ENCODE measurements at regions not wholly inside any gene's neighbourhood (a gene's known extent, or its start where the extent isn't known, plus 50 kb on each side); places are given as distances from the start of the nearest gene placed in this dataset.
"Not testable (repeated sequence)": the region's sequence is repeated elsewhere in the genome, so short reads cannot be mapped to it uniquely, and the experiment has no call there.

- not testable (repeated sequence) for DNase-seq (ENCODE audit: low read depth in 2 of 3, low spot score in 2 of 3)
Observed at GRCh38 chr2:114018464-114018863, 128.6 kb downstream of the ACTR3 start.

GRCh38 chr2:114020668-114021067, 130.8 kb downstream of the ACTR3 start:
- no peak for DNase-seq (ENCODE audit: low read depth in 2 of 3, low spot score in 2 of 3)

GRCh38 chr2:114022360-114023085, 132.6 kb downstream of the ACTR3 start:
- no peak for DNase-seq (ENCODE audit: low read depth in 2 of 3, low spot score in 2 of 3)

- no peak for DNase-seq (ENCODE audit: low read depth in 2 of 3, low spot score in 2 of 3)
Observed at GRCh38 chr2:114024326-114024725, 134.4 kb downstream of the ACTR3 start.

GRCh38 chr2:114025030-114025429, 135.1 kb downstream of the ACTR3 start:
- DNase-seq (ENCODE audit: low read depth in 2 of 3, low spot score in 2 of 3), result no peak

DNA sequence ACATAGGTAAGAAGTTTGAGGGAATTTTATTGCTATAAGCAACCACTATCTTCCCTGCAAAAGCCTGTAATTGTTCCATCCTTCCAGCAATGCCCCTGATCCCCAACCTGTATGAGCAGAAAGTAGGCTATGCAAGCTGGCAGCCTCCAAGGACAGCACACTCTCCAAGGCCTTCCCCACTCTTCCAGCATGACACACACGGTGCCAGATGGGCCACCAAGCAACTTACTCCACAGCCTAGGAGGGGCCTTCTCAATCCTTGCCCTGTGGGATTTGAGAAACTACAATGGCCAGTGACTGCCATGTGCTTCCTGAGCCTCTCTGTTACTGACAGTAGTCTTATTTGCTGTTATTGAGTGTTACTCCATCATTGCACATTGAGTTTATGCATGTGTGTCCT, 137.5 kb downstream of the ACTR3 start:
- no peak for DNase-seq (ENCODE audit: low read depth in 2 of 3, low spot score in 2 of 3)

GRCh38 chr2:114031605-114032505, 142.0 kb downstream of the ACTR3 start:
- DNase-seq (ENCODE audit: low read depth in 2 of 3, low spot score in 2 of 3), result no peak

DNA sequence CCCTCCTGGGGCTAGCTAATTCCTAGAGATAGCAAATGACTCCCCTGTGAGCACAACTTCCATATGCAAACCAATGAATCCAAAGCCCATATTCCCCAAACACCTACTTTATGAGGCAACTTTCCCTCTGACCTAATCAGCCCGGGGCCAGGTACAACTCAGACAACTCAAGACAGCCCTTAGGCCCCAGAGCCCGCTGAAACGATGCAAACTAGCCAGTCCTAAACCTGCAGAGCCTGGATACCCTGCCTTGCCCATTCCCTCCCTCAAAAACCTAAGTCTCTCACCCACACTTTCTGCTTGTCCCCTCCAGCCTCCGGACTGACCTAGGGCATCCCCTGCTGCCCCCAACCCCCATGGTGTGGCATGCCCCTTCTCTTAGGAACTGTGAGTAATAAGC, 142.8 kb downstream of the ACTR3 start:
- no peak for DNase-seq (ENCODE audit: low read depth in 2 of 3, low spot score in 2 of 3)

DNA sequence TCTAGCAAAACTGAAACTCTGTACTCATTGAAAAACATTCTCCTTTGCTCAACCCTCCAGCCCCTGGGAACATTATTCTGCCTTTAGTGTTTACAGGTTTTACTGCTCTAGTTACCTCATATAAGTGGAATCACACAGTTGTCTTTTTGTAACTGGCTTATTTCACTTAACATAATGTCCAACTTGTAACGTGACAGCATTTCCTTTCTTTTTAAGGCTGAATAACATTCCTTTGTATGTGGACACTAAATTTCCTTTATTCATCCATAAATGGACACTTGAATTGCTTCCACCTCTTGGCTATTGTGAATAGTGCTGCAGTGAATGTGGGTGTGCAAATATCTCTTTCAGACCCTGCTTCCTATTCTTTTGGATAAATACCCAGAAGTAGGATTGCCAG, 144.9 kb downstream of the ACTR3 start:
- DNase-seq (ENCODE audit: low read depth in 2 of 3, low spot score in 2 of 3), result no peak

GRCh38 chr2:114038710-114039109, 148.8 kb downstream of the ACTR3 start:
- no peak for DNase-seq (ENCODE audit: low read depth in 2 of 3, low spot score in 2 of 3)

GRCh38 chr2:114039677-114040076, 149.8 kb downstream of the ACTR3 start:
- no peak for DNase-seq (ENCODE audit: low read depth in 2 of 3, low spot score in 2 of 3)

GRCh38 chr2:114040826-114041225, 150.9 kb downstream of the ACTR3 start:
- DNase-seq (ENCODE audit: low read depth in 2 of 3, low spot score in 2 of 3), result no peak

- DNase-seq (ENCODE audit: low read depth in 2 of 3, low spot score in 2 of 3), result no peak
Observed at GRCh38 chr2:114044985-114045384, 155.1 kb downstream of the ACTR3 start.

DNA sequence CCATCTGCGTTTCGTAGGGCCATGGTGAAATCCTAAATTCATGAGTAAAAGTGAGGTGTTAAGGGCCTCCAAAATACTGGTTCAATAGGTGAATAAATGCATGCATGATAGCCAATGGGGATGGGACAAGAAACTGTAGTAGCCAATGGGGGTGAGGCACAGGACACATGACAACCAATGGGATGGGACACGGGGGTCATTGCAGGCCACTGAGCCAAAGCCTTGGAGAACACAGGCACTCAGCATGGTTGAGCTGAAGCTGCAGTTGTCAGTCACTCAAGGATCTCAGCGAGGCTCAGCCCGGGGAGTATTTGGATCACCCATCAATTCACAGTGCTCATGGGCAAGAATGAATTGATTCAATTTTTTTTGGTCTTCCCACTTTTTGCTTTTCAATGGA, 156.5 kb downstream of the ACTR3 start:
- DNase-seq (ENCODE audit: low read depth in 2 of 3, low spot score in 2 of 3), result no peak

- no peak for DNase-seq (ENCODE audit: low read depth in 2 of 3, low spot score in 2 of 3)
Observed at GRCh38 chr2:114046866-114047435, 157.1 kb downstream of the ACTR3 start.

GRCh38 chr2:114049280-114049679, 159.4 kb downstream of the ACTR3 start:
- DNase-seq (ENCODE audit: low read depth in 2 of 3, low spot score in 2 of 3), result no peak

DNA sequence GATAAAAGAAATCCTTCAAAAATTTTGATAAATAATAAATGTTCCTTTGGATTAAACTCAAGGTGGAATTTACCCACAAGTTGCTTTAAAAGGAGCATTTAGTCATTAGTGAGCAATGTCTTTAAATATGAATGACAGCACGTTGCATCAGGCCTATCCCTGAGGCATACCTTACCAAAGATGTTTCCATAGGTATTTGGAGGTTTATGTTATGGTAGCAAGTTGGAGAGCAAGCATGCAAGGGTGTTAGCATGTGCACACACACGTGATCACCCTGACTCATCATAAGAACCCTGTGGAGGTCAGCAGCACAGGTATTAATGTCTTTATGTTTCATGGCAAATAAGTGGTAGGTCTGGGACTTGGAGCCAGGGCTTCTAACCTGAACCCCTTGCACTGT, 159.9 kb downstream of the ACTR3 start:
- no peak for DNase-seq (ENCODE audit: low read depth in 2 of 3, low spot score in 2 of 3)

DNA sequence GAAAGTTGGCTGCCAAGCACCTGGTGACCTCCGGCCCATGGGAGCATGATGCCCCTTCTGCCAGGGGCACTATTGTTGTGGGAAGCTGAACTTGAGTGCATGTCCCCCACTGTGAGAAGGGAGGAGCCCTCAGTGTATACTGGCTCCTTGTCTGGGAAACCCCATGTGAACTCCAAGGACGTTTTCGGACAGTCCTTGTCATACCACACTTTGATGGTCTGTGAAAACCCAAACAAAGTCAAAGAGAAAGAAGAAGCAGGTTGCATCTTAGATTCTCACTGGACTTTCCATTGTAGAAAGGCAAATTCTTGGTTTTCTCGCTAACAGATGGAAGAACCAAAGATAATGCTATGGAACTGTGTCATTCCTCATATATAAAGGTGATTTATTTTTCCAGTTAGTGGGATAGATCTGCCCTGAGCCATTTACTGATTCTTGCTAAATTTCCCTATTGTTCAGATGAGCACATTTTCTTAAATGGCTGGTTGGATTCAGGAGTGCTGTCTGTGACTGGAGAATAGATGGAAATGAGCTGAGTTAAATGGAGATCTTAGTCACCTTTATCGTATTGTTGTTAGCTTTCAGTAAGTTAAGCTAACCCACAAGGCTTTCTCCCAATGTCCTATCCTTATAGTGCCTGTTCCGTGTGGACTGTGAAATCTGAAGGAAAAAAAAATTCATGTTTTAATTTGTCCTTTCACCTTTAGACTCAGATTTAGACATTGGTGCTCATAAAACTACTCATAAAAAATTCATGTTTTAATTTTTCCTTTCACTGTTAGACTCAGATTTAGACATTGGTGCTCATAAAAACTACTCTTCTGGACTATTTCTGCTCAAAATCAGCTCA, 166.6 kb downstream of the ACTR3 start:
- no peak for DNase-seq (ENCODE audit: low read depth in 2 of 3, low spot score in 2 of 3)

- DNase-seq (ENCODE audit: low read depth in 2 of 3, low spot score in 2 of 3), result no peak
Observed at GRCh38 chr2:114057638-114058037, 167.7 kb downstream of the ACTR3 start.

- no peak for DNase-seq (ENCODE audit: low read depth in 2 of 3, low spot score in 2 of 3)
Observed at GRCh38 chr2:114061566-114062098, 171.7 kb downstream of the ACTR3 start.
